Kidney glomerular epithelial cell (primary cell): ENCODE measurements at regions not wholly inside any gene's neighbourhood (a gene's known extent, or its start where the extent isn't known, plus 50 kb on each side); places are given as distances from the start of the nearest gene placed in this dataset.
"Not testable (repeated sequence)": the region's sequence is repeated elsewhere in the genome, so short reads cannot be mapped to it uniquely, and the experiment has no call there.

Source experiments
- DNase-seq: peaks from one replicate; lab custom pipeline; 2025; lab: John Stamatoyannopoulos, UW

DNA sequence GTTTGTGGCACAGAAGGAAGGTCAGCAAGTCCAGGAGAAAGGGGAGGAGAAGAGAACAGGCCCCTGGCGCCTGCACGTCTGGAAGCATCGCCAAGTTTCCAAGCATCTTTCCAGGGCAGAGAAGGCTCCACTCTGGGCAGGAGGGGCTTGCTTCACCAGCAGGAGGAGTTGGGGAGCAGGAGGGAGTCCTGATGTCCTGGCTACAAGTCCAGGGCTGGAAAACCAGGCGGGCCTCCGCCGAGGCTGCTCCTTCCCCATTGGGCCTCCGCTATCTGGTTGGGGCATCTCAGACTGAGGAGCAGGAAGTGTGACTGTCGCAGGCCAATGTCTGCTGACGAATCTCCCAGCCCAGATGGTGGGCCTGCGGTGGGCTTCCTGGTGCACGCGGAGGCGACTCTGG lies 421.9 kb downstream of the PREX1 start:
- DNase-seq: no peak

GRCh38 chr20:48404598-48404997 lies 423.2 kb downstream of the PREX1 start:
- DNase-seq: no peak

- no peak for DNase-seq
These were observed 424.5 kb downstream of the PREX1 start for GRCh38 chr20:48403167-48403761.

DNA sequence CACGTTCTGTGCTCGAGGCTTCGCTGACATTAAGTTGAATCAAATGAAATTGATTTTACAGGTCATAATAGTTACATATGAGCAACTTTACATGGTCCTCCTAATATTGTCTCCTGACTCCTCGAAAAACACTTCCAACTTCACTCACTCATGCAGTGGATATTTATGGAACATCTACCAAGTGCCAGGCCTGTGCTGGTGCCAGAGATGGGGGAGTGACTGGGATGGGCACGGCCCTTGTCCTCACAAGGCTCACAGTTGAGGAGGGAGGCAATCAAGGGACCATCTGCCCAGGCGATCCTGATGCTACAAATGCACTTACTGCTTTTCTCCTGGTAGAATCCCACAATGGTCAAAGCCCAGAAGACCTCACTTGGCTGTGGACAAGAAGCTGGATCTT lies 426.4 kb downstream of the PREX1 start:
- DNase-seq: no peak

DNA sequence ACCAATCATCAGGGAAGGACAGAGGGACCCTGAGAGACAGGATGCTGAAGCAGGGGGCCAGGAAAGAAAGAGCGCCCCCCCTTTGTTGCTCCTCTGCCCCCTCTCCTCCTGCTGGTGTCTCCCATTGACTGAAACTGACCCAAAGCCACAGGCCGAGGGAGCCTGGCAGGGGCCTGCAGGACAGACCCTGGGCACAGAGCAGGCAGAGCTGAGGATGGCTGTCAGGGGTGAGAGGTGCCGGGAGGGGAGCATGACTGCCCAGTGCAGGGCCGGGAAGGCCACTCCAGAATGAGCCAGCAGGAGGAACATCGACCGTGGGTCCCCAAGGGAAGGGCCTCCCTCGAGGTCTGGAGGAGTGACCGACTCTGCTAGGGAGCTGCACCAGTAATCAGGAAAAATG lies 427.8 kb downstream of the PREX1 start:
- DNase-seq: no peak

DNA sequence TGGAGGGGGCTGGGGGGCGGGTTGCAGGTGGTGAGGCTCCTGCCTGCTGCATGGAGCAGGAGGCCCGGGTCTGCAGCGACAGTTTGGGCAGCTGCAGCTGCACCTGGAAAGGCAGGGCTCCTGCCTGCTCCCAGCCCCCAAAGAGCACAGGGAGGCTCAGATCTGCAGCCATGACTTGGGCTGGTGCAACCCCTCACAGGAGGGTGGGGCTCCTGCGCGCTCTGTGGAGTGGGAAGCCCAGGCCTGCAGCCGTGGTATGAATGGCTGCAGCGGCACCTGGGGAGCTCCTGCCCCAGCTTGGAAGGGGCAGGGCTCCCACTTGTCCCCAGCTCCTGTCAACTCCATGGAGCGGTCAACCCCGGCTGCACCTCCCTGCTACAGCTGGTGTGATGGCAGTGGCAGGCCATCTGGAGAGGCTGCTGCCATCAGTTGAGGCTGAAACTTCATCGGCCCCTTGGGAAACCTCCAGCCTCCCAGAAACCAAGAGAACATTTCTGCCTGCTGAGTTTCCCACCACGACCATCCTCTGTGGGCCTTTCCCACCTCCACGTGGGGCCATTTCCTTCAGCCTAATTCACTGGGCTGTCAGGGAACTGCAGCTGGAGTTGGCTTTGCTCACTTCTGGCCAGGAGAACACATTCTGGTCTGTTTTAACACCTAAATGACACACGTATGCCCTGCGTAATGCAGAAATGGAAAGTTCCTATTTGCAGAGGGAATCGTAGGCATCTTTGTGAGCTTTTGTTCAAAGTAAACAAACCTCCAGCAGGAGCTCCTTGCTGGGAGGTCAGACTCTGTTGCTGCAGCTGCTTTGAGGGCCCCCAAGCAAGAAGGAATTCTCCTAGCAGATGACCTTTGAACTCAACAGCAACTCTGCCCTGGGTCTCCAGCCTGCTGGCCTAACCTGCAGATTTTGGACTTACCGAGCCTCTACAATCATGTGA lies 429.0 kb downstream of the PREX1 start:
- DNase-seq: no peak

DNA sequence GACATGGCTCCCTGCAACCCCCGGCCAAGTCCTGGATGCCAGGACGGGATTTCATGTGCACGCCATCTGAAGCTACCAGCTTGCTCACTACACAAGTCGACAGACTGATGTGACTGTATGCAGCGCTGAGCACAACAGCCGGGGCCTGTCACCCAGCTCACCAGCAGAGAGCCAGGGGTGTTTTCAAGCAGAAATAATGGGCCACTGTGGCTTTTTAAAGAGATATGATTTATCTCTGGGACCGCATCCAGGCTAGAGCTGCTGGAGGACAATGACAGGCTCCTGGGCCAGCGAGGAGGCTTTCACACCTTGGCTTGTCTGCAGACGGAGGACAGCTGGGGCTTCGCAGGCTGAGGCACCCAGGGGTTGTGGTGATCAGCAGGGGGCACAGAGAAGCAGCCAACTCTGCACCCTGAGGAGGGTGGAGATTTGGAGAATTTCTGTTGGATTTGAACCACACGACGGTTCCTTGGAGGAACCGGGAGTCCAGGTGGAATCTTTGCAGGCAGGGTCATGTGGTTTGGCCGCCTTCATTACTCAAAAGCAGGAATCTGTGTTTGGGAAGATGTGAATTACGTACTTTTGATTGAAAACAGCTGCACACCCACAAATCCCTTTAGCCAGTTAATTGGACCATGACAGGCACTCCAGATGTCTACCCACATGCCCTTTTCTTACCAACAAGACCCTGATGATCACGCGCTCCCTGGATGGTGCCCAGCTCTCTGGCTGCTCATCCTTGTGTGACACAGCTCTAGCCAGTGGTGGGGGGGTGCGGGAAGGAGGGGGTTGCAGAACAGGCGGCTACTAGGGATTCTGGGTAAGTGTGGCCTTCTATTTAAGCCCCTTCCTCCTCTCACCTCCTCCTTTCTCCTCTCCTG lies 430.6 kb downstream of the PREX1 start:
- DNase-seq: not testable (repeated sequence)

- DNase-seq: no peak
These were observed 431.8 kb downstream of the PREX1 start for GRCh38 chr20:48395816-48396546.

GRCh38 chr20:48394415-48395081 lies 433.3 kb downstream of the PREX1 start:
- DNase-seq: no peak

GRCh38 chr20:48393737-48394314 lies 434.0 kb downstream of the PREX1 start:
- no peak for DNase-seq

DNA sequence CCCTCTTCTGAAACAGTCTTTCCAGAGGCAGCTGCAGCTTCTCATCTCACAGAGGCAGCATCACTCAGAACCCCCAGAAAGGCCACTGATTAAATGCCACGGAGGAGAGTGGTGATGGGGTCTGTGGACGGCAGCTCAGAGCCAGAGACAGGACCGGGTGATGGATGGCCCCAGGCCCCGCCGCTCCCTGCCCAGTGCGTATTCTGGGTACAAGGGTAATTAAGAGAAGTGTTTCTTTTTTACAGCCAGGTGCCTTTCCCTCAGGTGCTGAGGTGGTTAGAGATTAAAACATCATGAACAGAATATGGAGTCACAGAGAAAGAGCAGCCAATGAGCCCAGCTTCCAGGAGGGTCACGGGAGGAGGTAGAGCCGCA lies 434.5 kb downstream of the PREX1 start:
- no peak for DNase-seq

DNA sequence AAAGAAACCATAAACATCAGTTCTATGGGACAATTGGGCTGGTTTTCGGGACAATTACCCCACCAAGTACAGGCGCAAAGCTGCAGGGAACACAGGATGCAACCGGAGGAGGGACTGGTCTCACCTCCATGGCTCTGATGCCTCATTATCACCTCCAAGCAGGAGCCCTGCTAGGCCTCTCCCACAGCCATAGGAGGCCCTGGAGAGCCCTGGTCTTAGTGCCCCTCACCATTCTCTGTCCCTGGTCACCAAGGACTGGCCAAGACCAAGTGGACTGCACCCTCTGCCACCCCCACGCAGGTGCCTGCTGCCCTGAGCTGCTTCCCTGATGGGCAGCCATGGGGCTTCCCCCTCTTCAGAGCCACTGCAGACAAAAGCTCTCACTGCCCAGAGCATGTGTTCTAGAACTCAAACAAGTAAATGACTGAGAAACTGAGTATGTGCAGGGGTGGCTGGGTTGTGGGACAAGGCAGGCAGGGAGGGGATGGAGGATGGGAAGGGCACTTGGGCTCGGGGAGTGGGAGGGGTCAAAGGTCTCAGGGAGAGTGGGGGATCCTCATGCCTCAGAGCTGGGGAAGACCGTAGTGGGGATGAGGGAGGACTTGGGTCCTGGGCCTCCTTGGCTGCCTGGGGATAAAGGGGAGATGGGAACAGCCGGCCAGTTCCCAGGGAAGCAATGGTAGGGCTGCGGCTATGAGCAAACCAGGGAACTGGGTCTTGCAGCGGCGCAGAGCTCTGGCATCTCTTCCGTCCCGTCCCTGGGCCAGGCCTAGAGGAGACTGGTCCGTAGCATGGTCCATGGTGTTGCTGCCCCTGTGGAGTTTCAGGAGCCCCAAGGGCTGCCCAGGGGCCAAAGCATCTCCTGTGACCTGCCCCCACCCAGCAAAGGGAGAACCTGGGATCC lies 435.1 kb downstream of the PREX1 start:
- no peak for DNase-seq

DNA sequence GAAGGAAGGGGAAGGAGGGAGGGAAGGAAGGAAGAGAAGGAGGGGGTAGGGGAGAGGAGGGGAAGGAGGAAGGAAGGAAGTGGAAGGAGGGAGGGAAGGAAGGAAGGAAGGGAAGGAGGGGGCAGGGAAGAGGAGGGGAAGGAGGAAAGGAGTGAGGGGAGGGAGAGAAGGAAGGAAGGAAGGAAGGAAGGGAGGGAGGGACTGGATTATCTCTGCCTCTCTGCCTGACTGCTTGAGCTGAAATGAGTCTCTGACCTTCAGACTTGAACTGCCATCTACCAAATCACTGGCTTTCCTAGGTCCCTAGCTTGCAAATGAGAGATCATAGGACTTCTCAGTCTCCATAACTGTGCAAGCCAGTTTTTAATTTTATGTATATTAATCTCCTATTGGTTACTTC lies 436.8 kb downstream of the PREX1 start:
- DNase-seq: no peak

GRCh38 chr20:48387675-48388074 lies 440.1 kb downstream of the PREX1 start:
- no peak for DNase-seq

GRCh38 chr20:48385527-48385926 lies 442.3 kb downstream of the PREX1 start:
- no peak for DNase-seq

DNA sequence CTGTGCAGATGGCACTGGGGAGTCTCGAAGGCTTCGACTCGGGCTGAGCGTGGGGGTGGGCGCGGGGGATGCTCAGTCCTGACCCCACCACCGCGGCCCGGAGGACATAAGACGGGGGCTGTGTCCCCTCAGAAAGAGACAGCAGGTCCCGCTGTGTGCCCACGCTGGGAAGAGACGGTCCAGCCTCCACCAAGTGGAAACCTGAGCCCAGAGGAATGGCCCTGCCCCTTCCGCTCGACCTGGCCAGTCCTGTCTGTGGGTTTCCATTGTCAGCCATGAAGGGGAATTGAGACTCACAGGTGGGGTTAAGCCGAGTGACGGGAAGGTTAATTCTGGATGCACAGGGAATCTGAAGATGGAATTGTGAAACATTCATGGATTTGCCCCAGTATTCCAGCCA lies 442.7 kb downstream of the PREX1 start:
- DNase-seq: no peak

DNA sequence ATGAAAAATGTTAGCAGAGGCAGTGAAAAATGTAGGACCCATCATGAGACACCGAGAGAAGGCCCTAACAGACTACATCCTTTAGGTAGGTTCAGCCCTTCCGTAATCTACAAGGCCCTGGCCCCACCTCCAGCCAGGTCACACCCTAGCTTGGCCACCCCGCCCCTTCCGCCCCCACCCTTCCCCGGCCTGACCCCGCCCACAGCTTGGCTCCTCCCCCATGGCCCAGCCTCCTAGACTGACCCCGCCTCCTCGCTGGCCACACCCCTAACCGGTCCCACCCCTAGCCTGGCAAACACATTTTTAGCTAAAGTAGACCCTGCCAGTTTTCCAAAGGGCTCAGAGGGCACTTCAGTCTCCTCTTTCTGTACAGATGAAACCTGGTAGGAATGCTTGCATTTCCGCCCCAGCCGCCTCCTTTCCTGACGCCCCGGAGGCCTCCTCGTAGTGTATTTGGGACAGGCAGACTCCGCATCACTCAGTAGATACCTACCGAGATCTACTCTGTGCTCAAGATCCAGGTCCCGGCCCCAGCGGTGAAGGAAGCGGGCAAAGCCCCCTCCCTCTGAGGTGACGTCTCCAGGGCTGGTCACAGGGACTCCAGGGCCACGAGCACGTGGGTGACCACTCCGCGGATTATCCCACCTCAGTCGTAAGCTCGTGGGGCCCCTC lies 443.5 kb downstream of the PREX1 start:
- no peak for DNase-seq

DNA sequence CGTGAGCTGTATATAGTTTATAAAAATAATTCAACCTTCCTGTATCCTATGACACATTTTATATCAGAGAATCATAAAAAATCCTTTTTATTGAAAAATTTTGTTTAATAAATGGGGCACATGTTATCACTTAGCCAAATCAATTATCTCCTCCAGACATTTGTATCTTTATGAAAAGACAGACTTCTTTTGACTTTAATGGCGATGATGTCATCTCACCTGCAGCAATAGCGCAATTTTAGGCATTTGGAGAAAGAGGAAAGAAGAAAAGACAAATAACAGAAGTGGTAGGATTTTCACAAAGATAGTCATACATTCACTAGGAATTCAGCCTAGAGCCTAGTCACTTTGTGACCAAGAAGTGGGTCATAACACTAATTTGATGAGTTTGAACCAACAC lies 444.5 kb downstream of the PREX1 start:
- no peak for DNase-seq

DNA sequence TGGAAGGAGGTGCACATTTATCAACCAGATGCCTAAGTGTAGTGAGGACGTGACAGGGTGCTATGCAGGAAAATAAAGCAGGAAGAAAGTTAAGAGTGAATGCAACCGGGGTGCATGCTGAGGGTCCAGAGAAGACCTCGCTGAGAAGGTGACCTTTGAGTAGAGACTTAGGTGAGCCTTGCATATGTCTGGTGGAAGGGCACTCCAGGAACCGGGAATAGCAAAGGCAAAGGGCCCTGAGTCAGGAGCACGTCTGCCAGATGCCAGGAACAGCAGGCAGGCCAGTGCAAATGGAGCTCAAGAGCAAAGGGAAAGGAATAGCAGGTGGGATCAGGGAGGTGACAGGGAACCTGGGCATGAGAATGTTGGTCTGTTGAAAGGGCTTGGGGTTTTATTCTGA lies 445.5 kb downstream of the PREX1 start:
- DNase-seq: no peak
